Prostate gland (tissue), 2 donors: ENCODE measurements at regions not wholly inside any gene's neighbourhood (a gene's known extent, or its start where the extent isn't known, plus 50 kb on each side); places are given as distances from the start of the nearest gene placed in this dataset.

Experiments
- DNase-seq: peaks from one replicate; pipeline ENCODE4 v3.0.0-alpha.2; 2019; ENCODE audit warnings: low spot score
- H3K27ac ChIP-seq, 2 donors: fragments of 200-600 bp; sonication (generic); 2 replicates each; pipeline ENCODE4 v1.5.1; 2017 to 2019
- H3K27me3 ChIP-seq: fragments of 200-600 bp; sonication (generic); replicated peaks from 2 replicates; pipeline ENCODE4 v1.5.1; 2019; ENCODE audit not compliant: insufficient read depth
- H3K36me3 ChIP-seq, 2 donors: fragments of 200-600 bp; sonication (generic); 1 replicate in 1 of 2; 2 replicates in 1 of 2; pipeline versions ENCODE4 v1.5.1 to v1.8.1; 2017 to 2019
- H3K4me1 ChIP-seq: fragments of 200-600 bp; sonication (generic); replicated peaks from 2 replicates; pipeline ENCODE4 v1.5.1; 2019
- H3K4me3 ChIP-seq, 2 donors: fragments of 200-600 bp; sonication (generic); 2 replicates each; pipeline ENCODE4 v1.5.1; 2017 to 2019
- H3K9me3 ChIP-seq: fragments of 200-600 bp; sonication (generic); 2 replicates; pipeline ENCODE4 v1.5.1; 2017
- CTCF ChIP-seq, 4 experiments: fragments of 200-600 bp in 2 of 4; fragments of 450-650 bp in 2 of 4; sonication (generic) in 2 of 4; IDR thresholded peaks; 1 replicate in 3 of 4; 2 replicates in 1 of 4; pipeline ENCODE4 v1.5.1; 2016 to 2019; ENCODE audit warnings: antibody characterized with exemption in 4 of 4, mild to moderate bottlenecking in 2 of 4, moderate library complexity in 2 of 4
- POLR2A ChIP-seq: fragments of 450-650 bp; IDR thresholded peaks from one replicate; pipeline ENCODE4 v1.6.1; 2016; ENCODE audit warnings: antibody characterized with exemption, mild to moderate bottlenecking
- POLR2AphosphoS5 ChIP-seq: sonication (generic); formaldehyde crosslinking; IDR thresholded peaks from one replicate; pipeline ENCODE4 v1.6.1; 2017; ENCODE audit warnings: antibody characterized with exemption
- WGBS: methylation state at CpG from one replicate; pipeline ENCODE4 v1.1.5; 2018; 5-methylcytosine and 5-hydroxymethylcytosine counted together
- intact Hi-C: fragments of 100-400 bp; cut with DNase I; formaldehyde crosslinking; loops from one replicate; pipeline ENCODE4 v1.14.2; 2022

GRCh38 chr13:74084375-74084935 lies 49.7 kb downstream of the KLF12 start:
- H3K9me3 ChIP-seq: no peaks in the 10 kb centered on the region
- TF ChIP-seq POLR2AphosphoS5: no peak
- TF ChIP-seq CTCF (IDR thresholded peaks at IDR 0.05): no peak
- TF ChIP-seq POLR2A: no peak
- H3K27me3 ChIP-seq: no peaks in the 10 kb centered on the region
- no peak overlapping the region for H3K4me3 ChIP-seq
- no peak overlapping the region for H3K27ac ChIP-seq
- intact Hi-C loops: no loop called here
- no peak for DNase-seq
- no peaks in the 10 kb centered on the region for H3K36me3 ChIP-seq
- 35% methylated on average over 4 of the region's 4 CpGs for WGBS
- H3K4me1 ChIP-seq: no peaks in the 10 kb centered on the region

- no peak for TF ChIP-seq POLR2AphosphoS5
- TF ChIP-seq CTCF (IDR thresholded peaks at IDR 0.05): no peak
- TF ChIP-seq POLR2A: no peak
- Histone ChIP-seq H3K27ac (no peak overlapping the region), H3K4me1 (no peaks in the 10 kb centered on the region), H3K27me3 (no peaks in the 10 kb centered on the region), H3K4me3 (no peak overlapping the region), H3K36me3 (no peaks in the 10 kb centered on the region), H3K9me3 (no peaks in the 10 kb centered on the region)
- 32% methylated on average over 3 of the region's 3 CpGs for WGBS
- DNase-seq: no peak
- intact Hi-C loops: no loop called here
These were observed 51.5 kb downstream of the KLF12 start for GRCh38 chr13:74082741-74083160.

- no peaks in the 10 kb centered on the region for H3K9me3 ChIP-seq
- H3K36me3 ChIP-seq: no peaks in the 10 kb centered on the region
- no peak for DNase-seq
- intact Hi-C loops: no loop called here
- TF ChIP-seq CTCF (IDR thresholded peaks at IDR 0.05) (no peak), POLR2A (no peak), POLR2AphosphoS5 (no peak)
- H3K4me3 ChIP-seq: no peak overlapping the region
- no peaks in the 10 kb centered on the region for H3K27me3 ChIP-seq
- no peaks in the 10 kb centered on the region for H3K4me1 ChIP-seq
- 70% methylated on average over 1 of the region's 1 CpG for WGBS
- H3K27ac ChIP-seq: no peak overlapping the region
These were observed 53.4 kb downstream of the KLF12 start for GRCh38 chr13:74080762-74081161.

GRCh38 chr13:74077792-74078191 lies 56.4 kb downstream of the KLF12 start:
- H3K4me1 ChIP-seq: no peaks in the 10 kb centered on the region
- WGBS: 39% methylated on average over 2 of the region's 2 CpGs
- intact Hi-C loops: no loop called here

More at GRCh38 chr13:74077792-74078191, 56.4 kb downstream of the KLF12 start:
- TF ChIP-seq POLR2AphosphoS5 (no peak), POLR2A (no peak), CTCF (IDR thresholded peaks at IDR 0.05) (no peak)
- H3K4me3 ChIP-seq: no peak overlapping the region
- no peaks in the 10 kb centered on the region for H3K36me3 ChIP-seq
- no peaks in the 10 kb centered on the region for H3K27me3 ChIP-seq
- H3K9me3 ChIP-seq: no peaks in the 10 kb centered on the region
- no peak overlapping the region for H3K27ac ChIP-seq
- no peak for DNase-seq
